ENCODE measurements at regions not wholly inside any gene's neighbourhood (a gene's known extent, or its start where the extent isn't known, plus 50 kb on each side); places are given as distances from the start of the nearest gene placed in this dataset.

DNA sequence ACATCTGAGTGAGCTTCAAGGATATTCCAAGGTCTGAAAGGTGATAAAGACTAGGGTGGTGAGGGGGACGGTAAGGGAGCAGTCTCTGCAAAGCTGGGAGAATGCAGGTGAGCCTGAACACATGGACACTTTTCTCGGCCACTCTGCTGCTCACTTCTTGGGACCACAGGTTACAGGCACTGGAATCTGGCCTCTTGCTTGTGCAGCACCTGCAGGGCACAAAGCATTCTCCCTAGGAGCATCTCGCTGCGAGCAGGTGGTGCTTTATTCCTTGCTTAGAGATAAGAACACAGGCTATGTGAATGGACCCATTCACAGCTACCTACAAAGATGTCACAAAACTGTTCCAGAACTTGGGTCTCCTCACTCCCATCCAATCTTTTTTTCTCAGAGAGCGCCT, 153.2 kb downstream of the DDX1 start:
- TF ChIP-seq, protein P1, sequence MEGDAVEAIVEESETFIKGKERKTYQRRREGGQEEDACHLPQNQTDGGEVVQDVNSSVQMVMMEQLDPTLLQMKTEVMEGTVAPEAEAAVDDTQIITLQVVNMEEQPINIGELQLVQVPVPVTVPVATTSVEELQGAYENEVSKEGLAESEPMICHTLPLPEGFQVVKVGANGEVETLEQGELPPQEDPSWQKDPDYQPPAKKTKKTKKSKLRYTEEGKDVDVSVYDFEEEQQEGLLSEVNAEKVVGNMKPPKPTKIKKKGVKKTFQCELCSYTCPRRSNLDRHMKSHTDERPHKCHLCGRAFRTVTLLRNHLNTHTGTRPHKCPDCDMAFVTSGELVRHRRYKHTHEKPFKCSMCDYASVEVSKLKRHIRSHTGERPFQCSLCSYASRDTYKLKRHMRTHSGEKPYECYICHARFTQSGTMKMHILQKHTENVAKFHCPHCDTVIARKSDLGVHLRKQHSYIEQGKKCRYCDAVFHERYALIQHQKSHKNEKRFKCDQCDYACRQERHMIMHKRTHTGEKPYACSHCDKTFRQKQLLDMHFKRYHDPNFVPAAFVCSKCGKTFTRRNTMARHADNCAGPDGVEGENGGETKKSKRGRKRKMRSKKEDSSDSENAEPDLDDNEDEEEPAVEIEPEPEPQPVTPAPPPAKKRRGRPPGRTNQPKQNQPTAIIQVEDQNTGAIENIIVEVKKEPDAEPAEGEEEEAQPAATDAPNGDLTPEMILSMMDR (IDR thresholded peaks at IDR 0.05) = no peak

- TF ChIP-seq, protein P1 (IDR thresholded peaks at IDR 0.05) = no peak
Measured at GRCh38 chr2:15745350-15745749, 153.7 kb downstream of the DDX1 start.

- TF ChIP-seq, protein P1 (IDR thresholded peaks at IDR 0.05) = no peak
Measured at GRCh38 chr2:15745907-15746702, 154.4 kb downstream of the DDX1 start.

GRCh38 chr2:15746703-15747550, 155.3 kb downstream of the DDX1 start:
- TF ChIP-seq, protein P1 (IDR thresholded peaks at IDR 0.05) = no peak

DNA sequence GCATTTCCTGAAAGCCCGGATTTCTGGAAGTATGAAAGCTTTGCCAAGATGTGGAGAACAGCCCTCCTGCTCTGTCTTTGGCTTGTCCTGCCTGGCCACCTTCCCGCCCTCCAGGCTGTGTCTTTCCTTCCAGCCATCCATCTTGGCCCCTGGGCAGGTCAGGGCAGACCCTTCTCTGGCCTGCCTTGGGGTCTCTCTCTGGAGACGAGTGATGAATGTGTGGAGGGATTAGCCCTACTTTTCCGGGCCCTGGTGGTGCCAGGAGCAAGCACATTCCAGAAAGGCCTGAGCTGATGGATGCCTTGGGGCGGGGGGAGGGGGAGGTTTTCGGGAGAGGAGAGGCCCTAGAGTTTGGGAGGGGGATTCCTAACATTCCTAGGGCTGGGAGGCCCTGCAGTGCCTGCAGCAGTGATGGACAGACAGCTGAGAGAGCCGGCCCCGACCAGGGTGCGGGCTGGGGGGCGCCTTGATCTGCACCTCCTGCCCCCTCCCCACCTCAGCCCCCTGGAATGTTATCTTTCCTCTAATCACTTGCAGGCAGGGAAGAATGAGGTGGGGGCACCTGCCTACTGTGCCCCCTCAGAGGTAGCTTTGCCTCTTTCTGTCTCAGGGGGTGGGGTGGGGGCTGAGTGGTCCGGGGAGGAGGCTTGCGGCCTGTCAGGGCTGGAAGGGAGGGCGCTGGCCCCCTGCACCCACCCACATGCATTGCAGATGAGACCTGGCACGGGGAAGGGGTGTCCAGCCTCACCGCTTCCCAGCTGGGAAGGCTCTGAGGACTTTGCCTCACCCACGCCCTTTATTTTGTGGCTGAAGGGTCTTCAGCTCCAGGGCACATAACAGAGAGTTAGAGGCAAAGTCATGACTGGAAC, 156.2 kb downstream of the DDX1 start:
- TF ChIP-seq, protein P1 (IDR thresholded peaks at IDR 0.05) = no peak

DNA sequence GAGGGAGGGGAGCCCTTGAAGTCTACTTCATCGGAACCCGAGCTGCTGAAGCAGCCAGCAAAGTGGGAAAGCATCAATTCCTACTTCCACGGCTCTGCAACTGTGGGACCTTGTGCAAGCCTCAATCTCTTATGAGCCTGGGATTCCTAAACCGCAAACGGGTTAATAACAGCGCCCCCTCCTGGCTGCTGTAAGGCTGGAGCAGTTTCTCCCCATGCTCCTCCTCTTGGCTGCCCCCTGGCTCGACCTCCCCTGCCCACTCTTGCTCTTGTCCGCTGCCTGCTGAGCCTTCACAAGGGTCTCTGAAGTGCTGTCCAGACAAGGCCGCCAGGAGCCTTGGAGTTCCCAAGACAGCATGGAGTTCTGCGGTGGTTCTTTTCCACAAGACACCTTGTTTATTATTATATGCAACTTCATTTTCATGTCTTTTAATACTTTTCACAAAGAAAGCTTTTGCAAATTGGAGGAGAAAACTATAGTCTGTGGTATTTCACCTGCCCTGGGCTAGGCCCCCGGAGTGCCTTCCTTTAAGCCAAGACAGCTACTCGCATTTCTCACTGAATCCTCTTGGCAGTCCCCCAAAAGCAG, 157.2 kb downstream of the DDX1 start:
- TF ChIP-seq, protein P1 (IDR thresholded peaks at IDR 0.05) = peak; percentile 31; the same call in 1 of the 2 replicates

Measured in LNCAP (cell line).